GM10248 (cell line): ENCODE measurements at regions not wholly inside any gene's neighbourhood (a gene's known extent, or its start where the extent isn't known, plus 50 kb on each side); places are given as distances from the start of the nearest gene placed in this dataset.

Experiments
- CTCF ChIA-PET: fragments of 300-600 bp; sonication (Branson Sonifier 250); formaldehyde crosslinking; extraction: SDS; loops from one replicate; lab custom pipeline; 2021; ENCODE audit warnings: antibody characterized with exemption; lab: Yijun Ruan, JAX
- POLR2A ChIA-PET: fragments of 350-650 bp; sonication (Branson Sonifier 250); formaldehyde crosslinking; extraction: SDS; loops from one replicate; lab custom pipeline; 2020; ENCODE audit warnings: antibody characterized with exemption; lab: Yijun Ruan, JAX
- DNase-seq: peaks from one replicate; pipeline ENCODE4 v3.0.0; 2012; ENCODE audit errors: extremely low spot score
- CTCF ChIP-seq: IDR thresholded peaks from 2 replicates; pipeline ENCODE4 v1.5.1; 2012; ENCODE audit warnings: mild to moderate bottlenecking, low read depth; ENCODE audit errors: extremely low read depth, missing control alignments, control extremely low read depth

- CTCF ChIA-PET, result no interaction called here
- POLR2A ChIA-PET, result no interaction called here
- no peak for TF ChIP-seq CTCF
- no peak for DNase-seq
These were observed 344.1 kb downstream of the PCDH10 start for GRCh38 chr4:133493241-133493640.

GRCh38 chr4:133484287-133484686, 335.2 kb downstream of the PCDH10 start:
- POLR2A ChIA-PET, result no interaction called here
- CTCF ChIA-PET, result interaction anchor here (0.8 to 1.2 kb wide), 2 partner anchors 9 to 24 kb away, joined by 3 to 4 read pairs; no protein-coding TSS in a partner anchor
- TF ChIP-seq CTCF, result no peak
- DNase-seq, result no peak

- no peak for DNase-seq
- no peak for TF ChIP-seq CTCF
- CTCF ChIA-PET, result interaction anchor here (0.8 to 1.2 kb wide), 2 partner anchors 8 to 23 kb away, joined by 3 to 4 read pairs; no protein-coding TSS in a partner anchor
- POLR2A ChIA-PET, result no interaction called here
These were observed 334.6 kb downstream of the PCDH10 start for GRCh38 chr4:133483600-133484246.

- TF ChIP-seq CTCF, result no peak
- no peak for DNase-seq
- POLR2A ChIA-PET, result no interaction called here
- CTCF ChIA-PET, result interaction anchor here (1.4 kb wide), 1 partner anchor 8 kb away, joined by 3 read pairs; no protein-coding TSS in a partner anchor
These were observed 327.0 kb downstream of the PCDH10 start for GRCh38 chr4:133476063-133476462.

- CTCF ChIA-PET, result no interaction called here
These were observed 325.4 kb downstream of the PCDH10 start for GRCh38 chr4:133474501-133474900.

GRCh38 chr4:133472244-133472643, 323.1 kb downstream of the PCDH10 start:
- ChIA-PET CTCF (interaction anchor here (1.1 to 1.7 kb wide), 2 partner anchors 22 to 35 kb away, joined by 3 to 4 read pairs; no protein-coding TSS in a partner anchor), POLR2A (no interaction called here)
- TF ChIP-seq CTCF, result no peak
- no peak for DNase-seq

More at GRCh38 chr4:133474501-133474900, 325.4 kb downstream of the PCDH10 start:
- POLR2A ChIA-PET, result no interaction called here
- DNase-seq, result no peak
- no peak for TF ChIP-seq CTCF
